HCT116 (cell line): ENCODE measurements at regions not wholly inside any gene's neighbourhood (a gene's known extent, or its start where the extent isn't known, plus 50 kb on each side); places are given as distances from the start of the nearest gene placed in this dataset.

ENCODE experiments used
- ATAC-seq: fragments of 200-7000 bp; cut with Tn5 transposase; 2 replicates; pipeline ENCODE4 v1.9.1; 2020; ENCODE audit warnings: mild to moderate bottlenecking, moderate library complexity
- BruUV-seq: library from RNA; stranded (reverse); fragments of 400-500 nt; replicated peaks from 2 replicates; lab custom pipeline; 2021; lab: Mats Ljungman, UMichigan
- CTCF ChIA-PET: fragments of 300-600 bp; sonication (Branson Sonifier 250); formaldehyde crosslinking; loops from one replicate; lab custom pipeline; 2021; ENCODE audit warnings: antibody characterized with exemption; lab: Charles Lee
- POLR2A ChIA-PET: fragments of 300-600, 350-600 bp; sonication (Branson Sonifier 250); formaldehyde crosslinking; loops from one replicate; lab custom pipeline; 2021; ENCODE audit warnings: antibody characterized with exemption; lab: Charles Lee
- RAD21 ChIA-PET, 2 experiments: fragments of 300-600 bp; sonication (Branson Sonifier 250); formaldehyde crosslinking; loops; one replicate each; lab custom pipeline; 2023; ENCODE audit warnings: low total read pairs in 2 of 2; ENCODE audit not compliant: uncharacterized antibody in 2 of 2, unreplicated experiment in 2 of 2, low non-redundant PET in 1 of 2; lab: Charles Lee
- DNase-seq: peaks from one replicate; pipeline ENCODE4 v3.0.0-alpha.2; 2010; ENCODE audit warnings: low read depth, low spot score
- H2AFZ ChIP-seq: fragments of 200-600 bp; shearing (Covaris generic), sonication (generic); 2 replicates; pipeline ENCODE4 v1.6.1; 2017; ENCODE audit warnings: low read depth, mixed run types, mixed read lengths, antibody characterized with exemption, low read length; ENCODE audit not compliant: poor library complexity, severe bottlenecking
- H3K27ac ChIP-seq: 2 replicates; pipeline ENCODE4 v1.5.1; 2012; ENCODE audit warnings: low read depth, low read length
- H3K27me3 ChIP-seq: fragments of 200-600 bp; sonication (generic); 2 replicates; pipeline ENCODE4 v1.6.1; 2016; ENCODE audit warnings: mixed run types, low read length, mixed read lengths; ENCODE audit not compliant: insufficient read depth
- H3K36me3 ChIP-seq, 2 experiments: fragments of 200-500 bp in 1 of 2; fragments of 200-600 bp in 1 of 2; sonication (Bioruptor generic) in 1 of 2; sonication (generic) in 1 of 2; 2 replicates each; pipeline versions ENCODE4 v1.5.1 to v1.6.1; 2014 to 2016; ENCODE audit warnings: low read length in 2 of 2, inconsistent platforms in 1 of 2, mixed read lengths in 1 of 2, mixed run types in 1 of 2; ENCODE audit not compliant: insufficient read depth in 2 of 2, control insufficient read depth in 1 of 2
- H3K4me1 ChIP-seq, 2 experiments: fragments of 200-600 bp in 1 of 2; sonication (generic) in 1 of 2; 2 replicates each; pipeline versions ENCODE4 v1.5.1 to v1.6.1; 2012 to 2017; ENCODE audit warnings: low read length in 2 of 2, inconsistent platforms in 1 of 2, mild to moderate bottlenecking in 1 of 2, mixed read lengths in 1 of 2, mixed run types in 1 of 2, moderate library complexity in 1 of 2; ENCODE audit not compliant: insufficient read depth in 2 of 2, control insufficient read depth in 1 of 2
- H3K4me2 ChIP-seq: fragments of 200-600 bp; sonication (generic); 2 replicates; pipeline ENCODE4 v1.6.1; 2017; ENCODE audit warnings: mixed run types, low read length, mixed read lengths
- H3K4me3 ChIP-seq, 2 experiments: fragments of 200-600 bp in 1 of 2; sonication (generic) in 1 of 2; replicated peaks in 1 of 2; 2 replicates each; pipeline ENCODE4 v1.5.1; 2011 to 2016; ENCODE audit warnings: low read length in 2 of 2, control low read depth in 1 of 2, low read depth in 1 of 2, mild to moderate bottlenecking in 1 of 2, mixed read lengths in 1 of 2, mixed run types in 1 of 2
- H3K79me2 ChIP-seq: fragments of 200-600 bp; sonication (generic); 2 replicates; pipeline ENCODE4 v1.6.1; 2017; ENCODE audit warnings: mild to moderate bottlenecking, mixed run types, low read length, moderate library complexity, mixed read lengths; ENCODE audit not compliant: insufficient read depth
- H3K9ac ChIP-seq: fragments of 200-600 bp; sonication (generic); 2 replicates; pipeline ENCODE4 v1.6.1; 2016; ENCODE audit warnings: low read length, mixed read lengths
- H3K9me2 ChIP-seq: fragments of 200-600 bp; sonication (generic), shearing (Covaris generic); 2 replicates; pipeline ENCODE4 v1.6.1; 2017; ENCODE audit warnings: mixed run types, mild to moderate bottlenecking, moderate library complexity; ENCODE audit not compliant: insufficient read depth
- H3K9me3 ChIP-seq, 2 experiments: fragments of 200-500 bp in 1 of 2; fragments of 200-600 bp in 1 of 2; sonication (Bioruptor generic) in 1 of 2; sonication (generic) in 1 of 2; 2 replicates each; pipeline ENCODE4 v1.6.1; 2014 to 2017; ENCODE audit warnings: low read length in 2 of 2, mixed read lengths in 2 of 2, inconsistent platforms in 1 of 2, low read depth in 1 of 2, mild to moderate bottlenecking in 1 of 2, mixed run types in 1 of 2, moderate library complexity in 1 of 2; ENCODE audit not compliant: control insufficient read depth in 1 of 2, insufficient read depth in 1 of 2
- H4K20me1 ChIP-seq: fragments of 200-600 bp; sonication (generic), shearing (Covaris generic); 2 replicates; pipeline ENCODE4 v1.6.1; 2017; ENCODE audit warnings: mixed run types, mild to moderate bottlenecking, moderate library complexity; ENCODE audit not compliant: insufficient read depth
- CBX3 ChIP-seq: IDR thresholded peaks from 2 replicates; pipeline ENCODE4 v1.6.1; 2012; ENCODE audit warnings: low read depth
- ELF1 ChIP-seq: IDR thresholded peaks from 2 replicates; pipeline ENCODE4 v1.6.1; 2012; ENCODE audit warnings: low read depth, borderline replicate concordance
- EZH2phosphoT487 ChIP-seq: fragments of 200-600 bp; IDR thresholded peaks from 2 replicates; pipeline ENCODE4 v1.6.1; 2018; ENCODE audit warnings: antibody characterized with exemption, borderline replicate concordance
- FOSL1 ChIP-seq: IDR thresholded peaks from 2 replicates; pipeline ENCODE4 v1.6.1; 2012; ENCODE audit warnings: low read depth
- JUND ChIP-seq: IDR thresholded peaks from 2 replicates; pipeline ENCODE4 v1.6.1; 2012
- POLR2A ChIP-seq: IDR thresholded peaks from 2 replicates; pipeline ENCODE4 v1.7.0; 2011; ENCODE audit warnings: borderline replicate concordance; ENCODE audit not compliant: insufficient read depth, insufficient read length; ENCODE audit errors: extremely low read depth
- POLR2AphosphoS5 ChIP-seq: IDR thresholded peaks from 2 replicates; pipeline ENCODE4 v1.6.1; 2011; ENCODE audit warnings: mild to moderate bottlenecking, low read depth, low read length, moderate library complexity
- RAD21 ChIP-seq: IDR thresholded peaks from 2 replicates; pipeline ENCODE4 v1.6.1; 2012; ENCODE audit warnings: low read depth, mild to moderate bottlenecking
- SP1 ChIP-seq: IDR thresholded peaks from 2 replicates; pipeline ENCODE4 v1.6.1; 2012; ENCODE audit warnings: low read depth
- SRF ChIP-seq: IDR thresholded peaks from 2 replicates; pipeline ENCODE4 v1.6.1; 2012; ENCODE audit warnings: low read depth
- YY1 ChIP-seq: IDR thresholded peaks from 2 replicates; pipeline ENCODE4 v1.6.1; 2011; ENCODE audit warnings: low read length, low read depth, moderate library complexity, mild to moderate bottlenecking; ENCODE audit not compliant: insufficient replicate concordance; ENCODE audit errors: extremely low read depth
- ZFX ChIP-seq: fragments of 450-650 bp; IDR thresholded peaks from 2 replicates; pipeline ENCODE4 v1.6.1; 2017
- ZNF274 ChIP-seq: fragments of 200-500 bp; sonication (Bioruptor generic); IDR thresholded peaks from 2 replicates; pipeline ENCODE4 v1.6.1; 2014; ENCODE audit warnings: mild to moderate bottlenecking, low read depth, low read length, inconsistent platforms
- intact Hi-C: fragments of 100-400 bp; cut with micrococcal nuclease; formaldehyde crosslinking; loops from 2 replicates; pipeline ENCODE4 v1.10.0; 2022
- TF ChIP-seq, protein P1 (sequence below): IDR thresholded peaks from 2 replicates; pipeline ENCODE4 v1.6.1; 2012
- TF ChIP-seq, protein P2 (sequence below): IDR thresholded peaks from 2 replicates; pipeline ENCODE4 v1.6.1; 2012; ENCODE audit warnings: low read depth
- TF ChIP-seq, protein P3 (sequence below): IDR thresholded peaks from 2 replicates; pipeline ENCODE4 v1.6.1; 2011; ENCODE audit warnings: mild to moderate bottlenecking, low read length, moderate library complexity; ENCODE audit not compliant: insufficient replicate concordance; ENCODE audit errors: extremely low read depth
- TF ChIP-seq, protein P4 (sequence below): IDR thresholded peaks from 2 replicates; pipeline ENCODE4 v1.6.1; 2012

GRCh38 chr6:137676888-137677287, 182.7 kb upstream of the OLIG3 start:
- Histone ChIP-seq H3K4me2 (no peak overlapping the region), H3K27ac (no peak overlapping the region), H3K79me2 (no peaks in the 10 kb centered on the region), H3K9me3 (no peaks in the 10 kb centered on the region), H3K36me3 (no peaks in the 10 kb centered on the region), H4K20me1 (no peaks in the 10 kb centered on the region), H2AFZ (no peak overlapping the region), H3K4me1 (peaks cover 10 to 14% of the 10 kb centered on the region in 2 experiments), H3K27me3 (no peaks in the 10 kb centered on the region), H3K9ac (no peak overlapping the region), H3K4me3 (no peak overlapping the region), H3K9me2 (no peaks in the 10 kb centered on the region)
- TF ChIP-seq, protein P1, sequence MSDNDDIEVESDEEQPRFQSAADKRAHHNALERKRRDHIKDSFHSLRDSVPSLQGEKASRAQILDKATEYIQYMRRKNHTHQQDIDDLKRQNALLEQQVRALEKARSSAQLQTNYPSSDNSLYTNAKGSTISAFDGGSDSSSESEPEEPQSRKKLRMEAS = no peak
- TF ChIP-seq POLR2AphosphoS5 (no peak), ELF1 (no peak), SRF (no peak), JUND (no peak), SP1 (no peak), ZNF274 (no peak), EZH2phosphoT487 (no peak), RAD21 (no peak), CBX3 (no peak), FOSL1 (no peak), YY1 (no peak), ZFX (no peak), POLR2A (no peak)
- TF ChIP-seq, protein P2, sequence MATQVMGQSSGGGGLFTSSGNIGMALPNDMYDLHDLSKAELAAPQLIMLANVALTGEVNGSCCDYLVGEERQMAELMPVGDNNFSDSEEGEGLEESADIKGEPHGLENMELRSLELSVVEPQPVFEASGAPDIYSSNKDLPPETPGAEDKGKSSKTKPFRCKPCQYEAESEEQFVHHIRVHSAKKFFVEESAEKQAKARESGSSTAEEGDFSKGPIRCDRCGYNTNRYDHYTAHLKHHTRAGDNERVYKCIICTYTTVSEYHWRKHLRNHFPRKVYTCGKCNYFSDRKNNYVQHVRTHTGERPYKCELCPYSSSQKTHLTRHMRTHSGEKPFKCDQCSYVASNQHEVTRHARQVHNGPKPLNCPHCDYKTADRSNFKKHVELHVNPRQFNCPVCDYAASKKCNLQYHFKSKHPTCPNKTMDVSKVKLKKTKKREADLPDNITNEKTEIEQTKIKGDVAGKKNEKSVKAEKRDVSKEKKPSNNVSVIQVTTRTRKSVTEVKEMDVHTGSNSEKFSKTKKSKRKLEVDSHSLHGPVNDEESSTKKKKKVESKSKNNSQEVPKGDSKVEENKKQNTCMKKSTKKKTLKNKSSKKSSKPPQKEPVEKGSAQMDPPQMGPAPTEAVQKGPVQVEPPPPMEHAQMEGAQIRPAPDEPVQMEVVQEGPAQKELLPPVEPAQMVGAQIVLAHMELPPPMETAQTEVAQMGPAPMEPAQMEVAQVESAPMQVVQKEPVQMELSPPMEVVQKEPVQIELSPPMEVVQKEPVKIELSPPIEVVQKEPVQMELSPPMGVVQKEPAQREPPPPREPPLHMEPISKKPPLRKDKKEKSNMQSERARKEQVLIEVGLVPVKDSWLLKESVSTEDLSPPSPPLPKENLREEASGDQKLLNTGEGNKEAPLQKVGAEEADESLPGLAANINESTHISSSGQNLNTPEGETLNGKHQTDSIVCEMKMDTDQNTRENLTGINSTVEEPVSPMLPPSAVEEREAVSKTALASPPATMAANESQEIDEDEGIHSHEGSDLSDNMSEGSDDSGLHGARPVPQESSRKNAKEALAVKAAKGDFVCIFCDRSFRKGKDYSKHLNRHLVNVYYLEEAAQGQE = no peak
- TF ChIP-seq, protein P3, sequence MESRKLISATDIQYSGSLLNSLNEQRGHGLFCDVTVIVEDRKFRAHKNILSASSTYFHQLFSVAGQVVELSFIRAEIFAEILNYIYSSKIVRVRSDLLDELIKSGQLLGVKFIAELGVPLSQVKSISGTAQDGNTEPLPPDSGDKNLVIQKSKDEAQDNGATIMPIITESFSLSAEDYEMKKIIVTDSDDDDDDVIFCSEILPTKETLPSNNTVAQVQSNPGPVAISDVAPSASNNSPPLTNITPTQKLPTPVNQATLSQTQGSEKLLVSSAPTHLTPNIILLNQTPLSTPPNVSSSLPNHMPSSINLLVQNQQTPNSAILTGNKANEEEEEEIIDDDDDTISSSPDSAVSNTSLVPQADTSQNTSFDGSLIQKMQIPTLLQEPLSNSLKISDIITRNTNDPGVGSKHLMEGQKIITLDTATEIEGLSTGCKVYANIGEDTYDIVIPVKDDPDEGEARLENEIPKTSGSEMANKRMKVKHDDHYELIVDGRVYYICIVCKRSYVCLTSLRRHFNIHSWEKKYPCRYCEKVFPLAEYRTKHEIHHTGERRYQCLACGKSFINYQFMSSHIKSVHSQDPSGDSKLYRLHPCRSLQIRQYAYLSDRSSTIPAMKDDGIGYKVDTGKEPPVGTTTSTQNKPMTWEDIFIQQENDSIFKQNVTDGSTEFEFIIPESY = no peak
- TF ChIP-seq, protein P4, sequence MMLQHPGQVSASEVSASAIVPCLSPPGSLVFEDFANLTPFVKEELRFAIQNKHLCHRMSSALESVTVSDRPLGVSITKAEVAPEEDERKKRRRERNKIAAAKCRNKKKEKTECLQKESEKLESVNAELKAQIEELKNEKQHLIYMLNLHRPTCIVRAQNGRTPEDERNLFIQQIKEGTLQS = no peak
- intact Hi-C loops = loop anchor here (1.0 kb wide), 1 partner anchor 11 kb away; no protein-coding TSS in a partner anchor
- CTCF ChIA-PET = no interaction called here
- no peak for ATAC-seq
- POLR2A ChIA-PET = no interaction called here
- BruUV-seq = no TSS peak
- RAD21 ChIA-PET = no interaction called here
- no peak for DNase-seq
